ENCODE measurements at regions not wholly inside any gene's neighbourhood (a gene's known extent, or its start where the extent isn't known, plus 50 kb on each side); places are given as distances from the start of the nearest gene placed in this dataset.

- Mint-ChIP-seq H3K27me3 (no peaks in the 10 kb centered on the region), H3K9me3 (peaks cover 4% of the 10 kb centered on the region), H3K4me1 (ENCODE audit: unreplicated experiment) (peaks cover 28% of the 10 kb centered on the region), H3K4me3 (no peak overlapping the region), H3K27ac (no peak overlapping the region), H3K36me3 (peaks cover 3% of the 10 kb centered on the region)
- no peak for DNase-seq (ENCODE audit: extremely low spot score, unreplicated experiment)
- no peak for TF ChIP-seq CTCF (conservative IDR thresholded peaks at IDR 0.05)
Measured at GRCh38 chr14:34335968-34336367, 126.1 kb downstream of the SPTSSA start.

- Mint-ChIP-seq H3K4me1 (ENCODE audit: unreplicated experiment) (peaks cover 19% of the 10 kb centered on the region), H3K27ac (peak overlapping the region; percentile 53), H3K36me3 (no peaks in the 10 kb centered on the region), H3K27me3 (no peaks in the 10 kb centered on the region), H3K9me3 (no peaks in the 10 kb centered on the region), H3K4me3 (peak overlapping the region; percentile 12)
- TF ChIP-seq CTCF (conservative IDR thresholded peaks at IDR 0.05), result no peak
- no peak for DNase-seq (ENCODE audit: extremely low spot score, unreplicated experiment)
Measured at GRCh38 chr14:34334329-34334728, 127.7 kb downstream of the SPTSSA start.

GRCh38 chr14:34331728-34332623 is 130.1 kb downstream of the SPTSSA start:
- H3K27ac Mint-ChIP-seq, result peak overlapping the region; percentile 98
- peaks cover 19% of the 10 kb centered on the region for H3K4me1 Mint-ChIP-seq (ENCODE audit: unreplicated experiment)
- peak; percentile 77 for DNase-seq (ENCODE audit: extremely low spot score, unreplicated experiment)
- peak overlapping the region; percentile 80 for H3K4me3 Mint-ChIP-seq
- TF ChIP-seq CTCF (conservative IDR thresholded peaks at IDR 0.05), result peak; percentile 90
- no peaks in the 10 kb centered on the region for H3K36me3 Mint-ChIP-seq
- no peaks in the 10 kb centered on the region for H3K27me3 Mint-ChIP-seq
- no peaks in the 10 kb centered on the region for H3K9me3 Mint-ChIP-seq

- Mint-ChIP-seq H3K27ac (peak overlapping the region; percentile 98), H3K9me3 (no peaks in the 10 kb centered on the region), H3K36me3 (no peaks in the 10 kb centered on the region), H3K27me3 (no peaks in the 10 kb centered on the region), H3K4me3 (no peak overlapping the region), H3K4me1 (ENCODE audit: unreplicated experiment) (peaks cover 19% of the 10 kb centered on the region)
- no peak for DNase-seq (ENCODE audit: extremely low spot score, unreplicated experiment)
- TF ChIP-seq CTCF (conservative IDR thresholded peaks at IDR 0.05), result no peak
Measured at GRCh38 chr14:34330846-34331245, 131.2 kb downstream of the SPTSSA start.

GRCh38 chr14:34329301-34329700 is 132.7 kb downstream of the SPTSSA start:
- DNase-seq (ENCODE audit: extremely low spot score, unreplicated experiment), result no peak
- TF ChIP-seq CTCF (conservative IDR thresholded peaks at IDR 0.05), result no peak
- H3K4me1 Mint-ChIP-seq (ENCODE audit: unreplicated experiment), result peaks cover 14% of the 10 kb centered on the region
- no peaks in the 10 kb centered on the region for H3K27me3 Mint-ChIP-seq
- H3K27ac Mint-ChIP-seq, result no peak overlapping the region
- no peaks in the 10 kb centered on the region for H3K9me3 Mint-ChIP-seq
- H3K36me3 Mint-ChIP-seq, result no peaks in the 10 kb centered on the region
- no peak overlapping the region for H3K4me3 Mint-ChIP-seq
